Ovary (tissue), 7 donors: ENCODE measurements at regions not wholly inside any gene's neighbourhood (a gene's known extent, or its start where the extent isn't known, plus 50 kb on each side); places are given as distances from the start of the nearest gene placed in this dataset.

Source experiments
- DNase-seq, 5 donors: peaks; one replicate each; pipeline ENCODE4 v3.0.0-alpha.2; 2019 to 2020
- H3K27ac ChIP-seq, 2 donors: fragments of 200-600 bp; one replicate each; pipeline versions ENCODE4 v1.5.1 to v1.8.0; 2019 to 2022
- H3K27me3 ChIP-seq: fragments of 200-600 bp; one replicate; pipeline ENCODE4 v1.8.0; 2022
- H3K36me3 ChIP-seq: fragments of 200-600 bp; sonication (generic); one replicate; pipeline ENCODE4 v1.5.1; 2019
- H3K4me1 ChIP-seq: one replicate; pipeline ENCODE4 v1.8.1; 2013; ENCODE audit warnings: mild to moderate bottlenecking, moderate library complexity; ENCODE audit not compliant: insufficient read depth
- H3K4me3 ChIP-seq: fragments of 200-600 bp; sonication (generic); one replicate; pipeline ENCODE4 v1.5.1; 2017
- H3K9me3 ChIP-seq, 2 donors: fragments of 200-600 bp in 1 of 2; sonication (generic) in 1 of 2; one replicate each; pipeline versions ENCODE4 v1.5.1 to v1.8.1; 2013 to 2019; ENCODE audit warnings: mild to moderate bottlenecking in 1 of 2, moderate library complexity in 1 of 2
- CTCF ChIP-seq, 3 donors: fragments of 450-650 bp in 2 of 3; fragments of 200-600 bp in 1 of 3; IDR thresholded peaks; one replicate each; pipeline versions ENCODE4 v1.5.1 to v1.8.0; 2016 to 2022; ENCODE audit warnings: antibody characterized with exemption in 3 of 3, mild to moderate bottlenecking in 1 of 3
- EP300 ChIP-seq: sonication (generic); formaldehyde crosslinking; IDR thresholded peaks from one replicate; pipeline ENCODE4 v1.6.1; 2017; ENCODE audit warnings: antibody characterized with exemption
- POLR2A ChIP-seq: fragments of 450-650 bp; IDR thresholded peaks from one replicate; pipeline ENCODE4 v1.6.1; 2017; ENCODE audit warnings: antibody characterized with exemption, mild to moderate bottlenecking, moderate library complexity
- WGBS, 3 donors: extraction: QIAGEN DNeasy Blood & Tissue Kit in 1 of 3; methylation state at CpG; one replicate each; pipeline versions ENCODE4 v1.1.5 to v1.1.7; 2013 to 2017; 5-methylcytosine and 5-hydroxymethylcytosine counted together
- intact Hi-C, 4 donors: fragments of 100-400 bp; cut with DNase I; formaldehyde crosslinking; loops; one replicate each; pipeline versions ENCODE4 v1.11.0 to v1.15.1; 2022 to 2023
- donor health status: DM: no; HTN: no; CAD: no; lungs with moderate emphysema.
- donor health status: DM: no; HTN: no; CAD: no.
- donor health status: Bipolar disorder and iron deficiency.
- donor health status: DM: no; HTN: no; CAD: no.
- donor health status: DM: yes; HTN: yes; CAD: no.

- intact Hi-C loops = no loop called here
- DNase-seq = peak in 1 of 5 donors; percentile 62
- no peaks in the 10 kb centered on the region for H3K9me3 ChIP-seq
- H3K27me3 ChIP-seq = no peaks in the 10 kb centered on the region
- WGBS, 3 donors = 39 to 50% (median 49%) methylated on average over 6 of the region's 6 CpGs
- TF ChIP-seq EP300 = no peak
- TF ChIP-seq CTCF (IDR thresholded peaks at IDR 0.05) = no peak
- TF ChIP-seq POLR2A = no peak
- H3K27ac ChIP-seq = peak overlapping the region in 1 of 2 donors; percentile 67
- no peak overlapping the region for H3K4me3 ChIP-seq
- H3K36me3 ChIP-seq = no peaks in the 10 kb centered on the region
- H3K4me1 ChIP-seq = peaks cover 22% of the 10 kb centered on the region
These were observed 99.7 kb downstream of the RFLNA start for GRCh38 chr12:124394462-124395128.

DNA sequence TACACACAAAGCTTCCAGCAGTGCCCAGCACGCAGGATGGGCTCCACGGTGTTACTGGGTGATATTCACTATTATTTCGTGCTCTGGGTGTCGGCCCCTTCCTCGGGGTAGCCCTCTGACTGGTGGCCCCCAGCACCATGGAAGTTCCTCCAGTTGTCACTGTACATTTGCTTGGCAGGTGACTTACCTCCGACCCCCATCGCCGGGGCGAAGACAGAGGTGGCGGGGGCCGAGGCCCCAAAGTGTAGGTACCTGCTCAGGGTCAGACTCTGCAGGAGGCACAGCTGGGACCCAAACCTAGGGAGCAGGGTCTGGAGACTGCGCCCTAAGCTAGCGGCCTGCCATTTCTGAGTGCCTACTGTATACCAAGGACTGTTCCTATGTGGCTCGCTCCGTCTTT, 98.9 kb downstream of the RFLNA start:
- peaks cover 22% of the 10 kb centered on the region for H3K4me1 ChIP-seq
- H3K27me3 ChIP-seq = no peaks in the 10 kb centered on the region
- TF ChIP-seq POLR2A (no peak), CTCF (IDR thresholded peaks at IDR 0.05) (no peak), EP300 (no peak)
- 86 to 89% (median 89%) methylated on average over 15 of the region's 15 CpGs for WGBS, 3 donors
- DNase-seq = peak in 1 of 5 donors; percentile 43
- no peaks in the 10 kb centered on the region for H3K9me3 ChIP-seq
- intact Hi-C loops = no loop called here
- H3K27ac ChIP-seq = peak overlapping the region; percentile 20 to 67
- no peak overlapping the region for H3K4me3 ChIP-seq
- H3K36me3 ChIP-seq = no peaks in the 10 kb centered on the region

GRCh38 chr12:124393414-124393790, 98.5 kb downstream of the RFLNA start:
- peak overlapping the region; percentile 20 to 67 for H3K27ac ChIP-seq
- no peaks in the 10 kb centered on the region for H3K27me3 ChIP-seq
- no peak for TF ChIP-seq CTCF (IDR thresholded peaks at IDR 0.05)
- no peak for TF ChIP-seq EP300
- no peak for TF ChIP-seq POLR2A
- H3K4me3 ChIP-seq = no peak overlapping the region
- no peak for DNase-seq
- WGBS, 3 donors = 30 to 35% (median 35%) methylated on average over 3 of the region's 3 CpGs
- H3K36me3 ChIP-seq = no peaks in the 10 kb centered on the region
- no peaks in the 10 kb centered on the region for H3K9me3 ChIP-seq
- intact Hi-C loops = no loop called here
- peaks cover 24% of the 10 kb centered on the region for H3K4me1 ChIP-seq

DNA sequence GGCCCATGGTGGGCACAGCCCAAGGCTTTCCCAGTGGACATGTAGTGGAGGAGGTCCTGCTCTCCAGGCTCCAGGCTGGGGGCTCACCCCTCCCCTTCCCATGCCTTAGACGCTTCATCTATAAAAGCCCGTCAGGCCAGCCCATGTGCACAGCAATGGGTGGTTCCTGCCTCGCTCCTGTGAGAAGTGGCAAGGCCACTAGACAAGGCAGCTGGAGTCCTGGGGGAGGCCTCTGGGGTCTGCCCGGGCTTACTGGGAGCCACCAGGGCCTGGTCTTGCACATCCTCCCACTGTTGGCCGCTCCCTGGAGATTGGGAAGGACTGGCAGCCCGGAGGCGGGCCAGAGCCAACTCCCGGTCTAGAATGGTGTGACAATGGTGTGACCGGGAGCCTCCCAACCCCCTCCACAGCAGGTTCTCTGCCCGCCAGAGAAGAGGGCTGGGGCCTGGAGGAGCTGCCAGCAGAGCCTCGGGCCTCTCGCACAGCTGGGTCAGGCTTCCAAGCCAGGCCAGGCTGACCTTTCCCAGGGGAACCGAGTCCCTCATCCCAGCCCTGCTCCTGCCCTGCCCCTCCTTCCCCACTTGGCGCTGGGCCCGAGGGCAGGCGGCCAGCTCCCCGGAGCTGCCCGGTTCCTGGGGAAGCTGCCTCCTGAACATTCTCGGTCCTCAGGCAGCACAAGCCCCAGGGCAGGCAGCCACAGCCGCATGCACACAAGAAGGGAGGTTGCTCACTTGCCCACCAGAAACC, 97.9 kb downstream of the RFLNA start:
- Histone ChIP-seq H3K9me3 (no peaks in the 10 kb centered on the region), H3K27ac (peak overlapping the region; percentile 20 to 67), H3K27me3 (no peaks in the 10 kb centered on the region), H3K4me3 (no peak overlapping the region), H3K4me1 (peaks cover 29% of the 10 kb centered on the region), H3K36me3 (no peaks in the 10 kb centered on the region)
- TF ChIP-seq POLR2A (no peak), CTCF (IDR thresholded peaks at IDR 0.05) (no peak), EP300 (no peak)
- intact Hi-C loops = no loop called here
- WGBS, 3 donors = 12 to 16% (median 15%) methylated on average over 16 to 20 of the region's 20 CpGs
- DNase-seq = peak; percentile 90 to 96 (median 95)
